ENCODE measurements at regions not wholly inside any gene's neighbourhood (a gene's known extent, or its start where the extent isn't known, plus 50 kb on each side); places are given as distances from the start of the nearest gene placed in this dataset.

- ATAC-seq (replicated peaks), result no peak
- H3K27me3 Mint-ChIP-seq, result peaks cover 25% of the 10 kb centered on the region
- no peaks in the 10 kb centered on the region for H3K36me3 Mint-ChIP-seq (ENCODE audit: low read depth)
- no peaks in the 10 kb centered on the region for H3K4me1 Mint-ChIP-seq
- H3K27ac Mint-ChIP-seq, result no peak overlapping the region
- no peaks in the 10 kb centered on the region for H3K9me3 Mint-ChIP-seq
- H3K4me3 Mint-ChIP-seq, result no peak overlapping the region
Observed at GRCh38 chrX:139200346-139200745, 330.2 kb upstream of the F9 start.

- Mint-ChIP-seq H3K36me3 (ENCODE audit: low read depth) (no peaks in the 10 kb centered on the region), H3K4me3 (no peak overlapping the region), H3K27me3 (peaks cover 25% of the 10 kb centered on the region), H3K9me3 (no peaks in the 10 kb centered on the region), H3K27ac (no peak overlapping the region), H3K4me1 (no peaks in the 10 kb centered on the region)
- no peak for ATAC-seq (replicated peaks)
Observed at GRCh38 chrX:139199933-139200332, 330.6 kb upstream of the F9 start.

- Mint-ChIP-seq H3K27me3 (peaks cover 28% of the 10 kb centered on the region), H3K4me3 (no peak overlapping the region), H3K27ac (no peak overlapping the region), H3K9me3 (no peaks in the 10 kb centered on the region), H3K4me1 (no peaks in the 10 kb centered on the region), H3K36me3 (ENCODE audit: low read depth) (no peaks in the 10 kb centered on the region)
- no peak for ATAC-seq (replicated peaks)
Observed at GRCh38 chrX:139198936-139199335, 331.6 kb upstream of the F9 start.

- peaks cover 26% of the 10 kb centered on the region for H3K27me3 Mint-ChIP-seq
- no peaks in the 10 kb centered on the region for H3K9me3 Mint-ChIP-seq
- no peak for ATAC-seq (replicated peaks)
- H3K4me3 Mint-ChIP-seq, result no peak overlapping the region
- H3K4me1 Mint-ChIP-seq, result no peaks in the 10 kb centered on the region
- no peaks in the 10 kb centered on the region for H3K36me3 Mint-ChIP-seq (ENCODE audit: low read depth)
- no peak overlapping the region for H3K27ac Mint-ChIP-seq
Observed at GRCh38 chrX:139196890-139197289, 333.6 kb upstream of the F9 start.

- no peak overlapping the region for H3K27ac Mint-ChIP-seq
- H3K4me3 Mint-ChIP-seq, result no peak overlapping the region
Observed at GRCh38 chrX:139194571-139195280, 335.8 kb upstream of the F9 start.

GRCh38 chrX:139192386-139192961 lies 338.1 kb upstream of the F9 start:
- ATAC-seq (replicated peaks), result no peak
- Mint-ChIP-seq H3K27me3 (peaks cover 19% of the 10 kb centered on the region), H3K36me3 (ENCODE audit: low read depth) (no peaks in the 10 kb centered on the region), H3K27ac (no peak overlapping the region), H3K4me1 (no peaks in the 10 kb centered on the region), H3K9me3 (no peaks in the 10 kb centered on the region), H3K4me3 (no peak overlapping the region)

More at GRCh38 chrX:139194571-139195280, 335.8 kb upstream of the F9 start:
- no peaks in the 10 kb centered on the region for H3K4me1 Mint-ChIP-seq
- H3K9me3 Mint-ChIP-seq, result no peaks in the 10 kb centered on the region
- ATAC-seq (replicated peaks), result no peak
- no peaks in the 10 kb centered on the region for H3K36me3 Mint-ChIP-seq (ENCODE audit: low read depth)
- H3K27me3 Mint-ChIP-seq, result peaks cover 23% of the 10 kb centered on the region

GRCh38 chrX:139191746-139192385 lies 338.7 kb upstream of the F9 start:
- Mint-ChIP-seq H3K27ac (no peak overlapping the region), H3K27me3 (peaks cover 16% of the 10 kb centered on the region), H3K36me3 (ENCODE audit: low read depth) (no peaks in the 10 kb centered on the region), H3K4me3 (no peak overlapping the region), H3K4me1 (no peaks in the 10 kb centered on the region), H3K9me3 (no peaks in the 10 kb centered on the region)
- no peak for ATAC-seq (replicated peaks)

GRCh38 chrX:139191286-139191685 lies 339.3 kb upstream of the F9 start:
- peaks cover 21% of the 10 kb centered on the region for H3K27me3 Mint-ChIP-seq
- H3K9me3 Mint-ChIP-seq, result no peaks in the 10 kb centered on the region
- no peaks in the 10 kb centered on the region for H3K4me1 Mint-ChIP-seq
- no peak overlapping the region for H3K27ac Mint-ChIP-seq
- ATAC-seq (replicated peaks), result no peak
- no peak overlapping the region for H3K4me3 Mint-ChIP-seq
- no peaks in the 10 kb centered on the region for H3K36me3 Mint-ChIP-seq (ENCODE audit: low read depth)

- ATAC-seq (replicated peaks), result no peak
Observed at GRCh38 chrX:139187738-139188137, 342.8 kb upstream of the F9 start.

GRCh38 chrX:139186991-139187390 lies 343.5 kb upstream of the F9 start:
- Mint-ChIP-seq H3K9me3 (no peaks in the 10 kb centered on the region), H3K36me3 (ENCODE audit: low read depth) (no peaks in the 10 kb centered on the region), H3K27me3 (peaks cover 9% of the 10 kb centered on the region), H3K27ac (no peak overlapping the region), H3K4me1 (no peaks in the 10 kb centered on the region), H3K4me3 (no peak overlapping the region)
- no peak for ATAC-seq (replicated peaks)

More at GRCh38 chrX:139187738-139188137, 342.8 kb upstream of the F9 start:
- no peaks in the 10 kb centered on the region for H3K36me3 Mint-ChIP-seq (ENCODE audit: low read depth)
- peaks cover 9% of the 10 kb centered on the region for H3K27me3 Mint-ChIP-seq
- no peak overlapping the region for H3K27ac Mint-ChIP-seq
- H3K4me1 Mint-ChIP-seq, result no peaks in the 10 kb centered on the region
- no peaks in the 10 kb centered on the region for H3K9me3 Mint-ChIP-seq
- no peak overlapping the region for H3K4me3 Mint-ChIP-seq

- Mint-ChIP-seq H3K27ac (no peak overlapping the region), H3K36me3 (ENCODE audit: low read depth) (no peaks in the 10 kb centered on the region), H3K9me3 (no peaks in the 10 kb centered on the region), H3K27me3 (no peaks in the 10 kb centered on the region), H3K4me3 (no peak overlapping the region), H3K4me1 (no peaks in the 10 kb centered on the region)
- no peak for ATAC-seq (replicated peaks)
Observed at GRCh38 chrX:139179592-139179991, 350.9 kb upstream of the F9 start.

- Mint-ChIP-seq H3K9me3 (no peaks in the 10 kb centered on the region), H3K27me3 (no peaks in the 10 kb centered on the region), H3K27ac (no peak overlapping the region), H3K4me1 (no peaks in the 10 kb centered on the region), H3K36me3 (ENCODE audit: low read depth) (no peaks in the 10 kb centered on the region), H3K4me3 (no peak overlapping the region)
- ATAC-seq (replicated peaks), result no peak
Observed at GRCh38 chrX:139178980-139179379, 351.6 kb upstream of the F9 start.

GRCh38 chrX:139172731-139173130 lies 357.8 kb upstream of the F9 start:
- Mint-ChIP-seq H3K27me3 (no peaks in the 10 kb centered on the region), H3K27ac (no peak overlapping the region), H3K4me3 (no peak overlapping the region), H3K36me3 (ENCODE audit: low read depth) (no peaks in the 10 kb centered on the region), H3K4me1 (no peaks in the 10 kb centered on the region), H3K9me3 (no peaks in the 10 kb centered on the region)
- no peak for ATAC-seq (replicated peaks)

- ATAC-seq (replicated peaks), result no peak
- no peaks in the 10 kb centered on the region for H3K4me1 Mint-ChIP-seq
- H3K4me3 Mint-ChIP-seq, result no peak overlapping the region
- no peak overlapping the region for H3K27ac Mint-ChIP-seq
- H3K36me3 Mint-ChIP-seq (ENCODE audit: low read depth), result no peaks in the 10 kb centered on the region
- H3K27me3 Mint-ChIP-seq, result no peaks in the 10 kb centered on the region
- no peaks in the 10 kb centered on the region for H3K9me3 Mint-ChIP-seq
Observed at GRCh38 chrX:139170526-139171173, 359.9 kb upstream of the F9 start.

GRCh38 chrX:139167282-139167681 lies 363.3 kb upstream of the F9 start:
- ATAC-seq (replicated peaks), result no peak
- H3K27ac Mint-ChIP-seq, result no peak overlapping the region
- H3K4me1 Mint-ChIP-seq, result no peaks in the 10 kb centered on the region
- no peaks in the 10 kb centered on the region for H3K9me3 Mint-ChIP-seq
- no peak overlapping the region for H3K4me3 Mint-ChIP-seq
- H3K36me3 Mint-ChIP-seq (ENCODE audit: low read depth), result no peaks in the 10 kb centered on the region
- no peaks in the 10 kb centered on the region for H3K27me3 Mint-ChIP-seq

Data from activated T-helper 17 cell treated with anti-CD3 and anti-CD28 coated beads, Interleukin-2, amount 50 U/mL, for 72 hours (primary cell).